ENCODE measurements at regions not wholly inside any gene's neighbourhood (a gene's known extent, or its start where the extent isn't known, plus 50 kb on each side); places are given as distances from the start of the nearest gene placed in this dataset.

DNA sequence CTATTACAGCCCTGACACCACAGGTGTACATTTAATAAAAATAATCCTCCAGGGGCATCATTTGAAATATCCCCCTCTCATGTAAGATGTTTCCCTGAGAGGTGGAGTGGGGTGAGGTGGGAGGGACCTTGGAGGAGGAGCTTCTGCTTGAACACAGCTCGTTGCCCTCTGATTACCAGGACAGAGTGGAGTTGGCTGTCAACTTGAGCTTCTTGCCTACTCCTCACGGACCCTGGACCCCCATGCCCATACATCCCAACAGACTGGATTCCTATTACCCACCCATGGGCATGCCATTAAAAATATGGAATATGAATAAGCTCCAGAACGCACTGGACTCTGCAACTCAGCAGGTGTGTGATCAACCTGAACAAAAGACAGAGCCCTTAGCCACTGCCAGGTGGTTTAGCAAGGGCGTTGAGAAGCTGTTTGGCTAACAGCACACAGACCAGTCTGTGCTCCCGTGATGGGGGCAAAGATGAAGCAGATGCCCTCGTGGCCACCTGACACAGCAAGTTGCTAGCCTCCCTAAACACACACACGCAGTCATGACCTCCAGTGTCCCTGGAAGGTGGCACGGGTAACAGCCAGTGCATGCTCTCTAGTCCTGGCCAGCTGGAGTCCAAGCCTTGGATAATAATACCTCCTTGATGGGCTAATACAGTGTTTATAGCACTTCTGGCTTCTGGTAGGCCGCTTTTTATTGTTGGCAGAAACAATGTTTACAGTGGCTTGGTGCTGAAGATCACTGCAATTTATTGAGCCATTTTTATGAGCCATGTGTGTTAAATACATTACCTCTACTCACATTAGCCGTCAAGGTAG lies 155.0 kb downstream of the TOMM20 start:
- TF ChIP-seq, protein P1, sequence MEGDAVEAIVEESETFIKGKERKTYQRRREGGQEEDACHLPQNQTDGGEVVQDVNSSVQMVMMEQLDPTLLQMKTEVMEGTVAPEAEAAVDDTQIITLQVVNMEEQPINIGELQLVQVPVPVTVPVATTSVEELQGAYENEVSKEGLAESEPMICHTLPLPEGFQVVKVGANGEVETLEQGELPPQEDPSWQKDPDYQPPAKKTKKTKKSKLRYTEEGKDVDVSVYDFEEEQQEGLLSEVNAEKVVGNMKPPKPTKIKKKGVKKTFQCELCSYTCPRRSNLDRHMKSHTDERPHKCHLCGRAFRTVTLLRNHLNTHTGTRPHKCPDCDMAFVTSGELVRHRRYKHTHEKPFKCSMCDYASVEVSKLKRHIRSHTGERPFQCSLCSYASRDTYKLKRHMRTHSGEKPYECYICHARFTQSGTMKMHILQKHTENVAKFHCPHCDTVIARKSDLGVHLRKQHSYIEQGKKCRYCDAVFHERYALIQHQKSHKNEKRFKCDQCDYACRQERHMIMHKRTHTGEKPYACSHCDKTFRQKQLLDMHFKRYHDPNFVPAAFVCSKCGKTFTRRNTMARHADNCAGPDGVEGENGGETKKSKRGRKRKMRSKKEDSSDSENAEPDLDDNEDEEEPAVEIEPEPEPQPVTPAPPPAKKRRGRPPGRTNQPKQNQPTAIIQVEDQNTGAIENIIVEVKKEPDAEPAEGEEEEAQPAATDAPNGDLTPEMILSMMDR (IDR thresholded peaks at IDR 0.05; ENCODE audit: low read length): no peak
- no peak for TF ChIP-seq EZH2 (IDR thresholded peaks at IDR 0.05; ENCODE audit: borderline replicate concordance, low read length)
